Right lobe of liver (tissue), 6 donors: ENCODE measurements at regions not wholly inside any gene's neighbourhood (a gene's known extent, or its start where the extent isn't known, plus 50 kb on each side); places are given as distances from the start of the nearest gene placed in this dataset.
"Not testable (repeated sequence)": the region's sequence is repeated elsewhere in the genome, so short reads cannot be mapped to it uniquely, and the experiment has no call there.

Experiments used
- ATAC-seq, 4 donors: fragments of 200-7000 bp; cut with Tn5 transposase; one replicate each; pipeline ENCODE4 v1.9.1; 2020; ENCODE audit warnings: mild to moderate bottlenecking in 4 of 4, moderate library complexity in 4 of 4
- DNase-seq, 3 donors: peaks; one replicate each; pipeline ENCODE4 v3.0.0-alpha.2; 2020
- H3K27ac ChIP-seq, 3 donors: fragments of 200-600 bp; one replicate each; pipeline ENCODE4 v1.8.0; 2022
- H3K27me3 ChIP-seq, 2 donors: fragments of 200-600 bp; one replicate each; pipeline ENCODE4 v1.8.0; 2022
- H3K36me3 ChIP-seq, 4 donors: fragments of 200-600 bp; sonication (generic) in 1 of 4; one replicate each; pipeline versions ENCODE4 v1.5.1 to v1.8.0; 2017 to 2022; ENCODE audit warnings: control low read depth in 1 of 4
- H3K4me1 ChIP-seq, 4 donors: fragments of 200-600 bp; sonication (generic) in 1 of 4; one replicate each; pipeline versions ENCODE4 v1.5.1 to v1.8.0; 2017 to 2022; ENCODE audit warnings: control low read depth in 1 of 4
- H3K4me3 ChIP-seq, 3 donors: fragments of 200-600 bp; one replicate each; pipeline ENCODE4 v1.8.0; 2022
- H3K9me3 ChIP-seq, 4 donors: fragments of 200-600 bp; sonication (generic) in 1 of 4; one replicate each; pipeline versions ENCODE4 v1.5.1 to v1.8.0; 2017 to 2022; ENCODE audit warnings: control low read depth in 1 of 4
- POLR2A ChIP-seq: fragments of 450-650 bp; IDR thresholded peaks from one replicate; pipeline ENCODE4 v1.6.1; 2017; ENCODE audit warnings: antibody characterized with exemption, mild to moderate bottlenecking
- WGBS: methylation state at CpG from one replicate; pipeline ENCODE4 v1.1.6; 2018; ENCODE audit warnings: low coverage, low lambda C conversion rate; ENCODE audit not compliant: insufficient coverage; ENCODE audit errors: missing lambda C conversion rate; 5-methylcytosine and 5-hydroxymethylcytosine counted together
- intact Hi-C, 2 donors: fragments of 100-400 bp; cut with DNase I; formaldehyde crosslinking; loops; one replicate each; pipeline versions ENCODE4 v1.11.2 to v1.14.1; 2022
- TF ChIP-seq, protein P1 (sequence below), 4 donors: fragments of 200-600 bp in 3 of 4; fragments of 450-650 bp in 1 of 4; IDR thresholded peaks; one replicate each; pipeline versions ENCODE4 v1.5.1 to v1.8.0; 2016 to 2022; ENCODE audit warnings: antibody characterized with exemption in 4 of 4, mild to moderate bottlenecking in 2 of 4
- donor health status: DM: no; HTN: yes; CAD: no.
- donor health status: DM: no; HTN: no; CAD: no.
- donor health status: DM: no; HTN: no; CAD: no.
- donor health status: DM: no; HTN: yes; CAD: no.
- donor health status: DM: no; HTN: yes; CAD: no.

DNA sequence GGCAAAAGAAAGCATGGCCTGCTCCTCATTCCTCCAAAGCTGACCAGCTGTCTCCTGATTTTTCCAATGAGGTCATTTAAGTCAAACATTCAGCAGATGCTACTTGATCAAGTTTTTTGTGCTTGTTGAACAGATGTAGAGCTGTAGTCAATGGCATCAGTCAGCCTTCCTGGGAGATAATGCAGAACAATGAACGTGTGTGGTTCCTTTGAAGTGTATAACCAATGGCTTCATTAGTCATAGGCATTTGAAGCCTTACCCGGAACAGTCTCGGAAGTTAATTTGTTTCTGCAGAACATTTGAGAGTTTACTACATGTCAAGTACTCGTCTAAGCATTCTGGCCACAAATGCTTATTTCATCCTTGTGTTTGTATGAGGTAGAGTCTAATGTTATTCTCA, 227.1 kb downstream of the ADRA2A start:
- Histone ChIP-seq H3K27ac (no peak overlapping the region), H3K36me3 (no peaks in the 10 kb centered on the region), H3K4me3 (no peak overlapping the region), H3K4me1 (no peaks in the 10 kb centered on the region), H3K9me3 (no peaks in the 10 kb centered on the region), H3K27me3 (no peaks in the 10 kb centered on the region)
- no peak for ATAC-seq
- intact Hi-C loops = no loop called here
- no peak for DNase-seq
- WGBS = 49% methylated on average over 4 of the region's 4 CpGs
- TF ChIP-seq POLR2A = no peak
- TF ChIP-seq, protein P1, sequence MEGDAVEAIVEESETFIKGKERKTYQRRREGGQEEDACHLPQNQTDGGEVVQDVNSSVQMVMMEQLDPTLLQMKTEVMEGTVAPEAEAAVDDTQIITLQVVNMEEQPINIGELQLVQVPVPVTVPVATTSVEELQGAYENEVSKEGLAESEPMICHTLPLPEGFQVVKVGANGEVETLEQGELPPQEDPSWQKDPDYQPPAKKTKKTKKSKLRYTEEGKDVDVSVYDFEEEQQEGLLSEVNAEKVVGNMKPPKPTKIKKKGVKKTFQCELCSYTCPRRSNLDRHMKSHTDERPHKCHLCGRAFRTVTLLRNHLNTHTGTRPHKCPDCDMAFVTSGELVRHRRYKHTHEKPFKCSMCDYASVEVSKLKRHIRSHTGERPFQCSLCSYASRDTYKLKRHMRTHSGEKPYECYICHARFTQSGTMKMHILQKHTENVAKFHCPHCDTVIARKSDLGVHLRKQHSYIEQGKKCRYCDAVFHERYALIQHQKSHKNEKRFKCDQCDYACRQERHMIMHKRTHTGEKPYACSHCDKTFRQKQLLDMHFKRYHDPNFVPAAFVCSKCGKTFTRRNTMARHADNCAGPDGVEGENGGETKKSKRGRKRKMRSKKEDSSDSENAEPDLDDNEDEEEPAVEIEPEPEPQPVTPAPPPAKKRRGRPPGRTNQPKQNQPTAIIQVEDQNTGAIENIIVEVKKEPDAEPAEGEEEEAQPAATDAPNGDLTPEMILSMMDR (IDR thresholded peaks at IDR 0.05) = no peak

DNA sequence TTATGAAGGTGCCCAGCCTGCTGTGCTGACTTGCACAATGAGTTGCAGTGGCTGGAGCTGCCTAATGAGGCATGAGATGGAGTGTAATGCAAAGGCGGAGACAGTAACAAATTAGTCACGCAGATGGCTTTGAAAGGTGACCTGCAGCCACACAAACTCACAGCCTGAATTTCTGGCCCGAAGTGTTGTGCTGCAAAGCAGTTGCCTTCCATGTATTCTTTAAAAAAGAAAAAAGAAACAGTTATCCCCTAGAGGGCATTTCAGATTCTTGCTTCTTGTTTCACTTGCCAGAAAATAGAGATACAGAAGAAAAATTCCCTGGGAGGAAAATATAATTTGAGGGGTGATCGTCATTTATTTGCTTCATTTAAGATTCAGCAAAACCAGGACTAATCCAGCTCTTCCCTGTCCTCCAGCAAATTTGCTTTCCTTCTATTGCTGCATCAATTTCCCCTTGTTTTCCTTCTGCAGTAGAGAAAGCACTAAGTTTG, 239.9 kb downstream of the ADRA2A start:
- Histone ChIP-seq H3K9me3 (no peaks in the 10 kb centered on the region), H3K36me3 (no peaks in the 10 kb centered on the region), H3K27me3 (no peaks in the 10 kb centered on the region), H3K4me3 (no peak overlapping the region), H3K27ac (no peak overlapping the region), H3K4me1 (no peaks in the 10 kb centered on the region)
- intact Hi-C loops = no loop called here
- no peak for TF ChIP-seq POLR2A
- TF ChIP-seq, protein P1 (IDR thresholded peaks at IDR 0.05) = no peak
- ATAC-seq = no peak
- 58% methylated on average over 3 of the region's 4 CpGs for WGBS
- DNase-seq = no peak

DNA sequence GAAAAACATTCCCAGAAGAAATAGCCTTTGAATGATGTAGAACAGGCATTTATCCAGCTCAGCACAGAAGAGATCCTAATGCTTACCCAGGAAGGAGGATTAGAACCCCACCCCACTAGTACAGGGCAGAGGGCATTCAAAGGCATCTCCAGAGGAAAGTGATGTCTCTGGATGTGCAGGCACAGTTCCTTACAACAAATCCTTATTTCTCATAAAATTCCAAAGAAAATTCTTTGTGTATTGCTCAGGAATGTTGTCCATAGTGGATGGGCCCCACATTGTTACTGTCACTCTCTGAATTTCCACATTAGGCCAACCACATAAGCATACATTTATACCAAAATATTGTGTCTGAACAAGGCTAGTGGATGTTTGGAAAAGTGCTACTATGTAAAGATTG, 243.0 kb downstream of the ADRA2A start:
- no peaks in the 10 kb centered on the region for H3K9me3 ChIP-seq
- intact Hi-C loops = no loop called here
- no peak overlapping the region for H3K4me3 ChIP-seq
- DNase-seq (no peak), ATAC-seq (no peak)
- TF ChIP-seq, protein P1 (IDR thresholded peaks at IDR 0.05) = no peak
- no peak for TF ChIP-seq POLR2A
- H3K4me1 ChIP-seq = no peaks in the 10 kb centered on the region
- no peaks in the 10 kb centered on the region for H3K36me3 ChIP-seq
- no peaks in the 10 kb centered on the region for H3K27me3 ChIP-seq
- H3K27ac ChIP-seq = no peak overlapping the region

DNA sequence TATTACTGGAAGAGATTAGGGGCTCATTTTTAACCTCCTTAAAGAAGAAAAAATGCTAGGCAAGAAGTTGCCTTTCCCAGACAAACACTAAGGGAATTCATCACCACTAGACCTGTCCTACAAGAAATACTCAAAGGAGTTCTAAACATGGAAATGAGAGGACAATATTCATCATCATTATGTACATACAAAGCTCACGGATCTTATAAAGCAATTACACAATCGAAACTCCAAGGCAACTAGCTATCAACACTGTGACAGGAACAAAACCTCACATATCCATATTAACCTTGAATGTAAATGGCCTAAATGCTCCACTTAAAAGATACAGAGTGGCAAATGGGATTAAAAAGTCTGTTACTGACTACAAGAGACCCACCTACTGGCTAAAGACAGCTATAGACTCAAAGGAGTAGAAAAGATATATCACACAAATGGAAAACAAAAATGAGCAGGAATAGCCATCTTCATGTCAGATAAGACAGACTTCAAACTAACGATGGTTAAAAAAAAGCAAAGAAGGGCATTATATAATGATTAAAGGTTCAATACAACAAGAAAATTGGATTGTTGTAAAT, 246.6 kb downstream of the ADRA2A start:
- ATAC-seq (no peak), DNase-seq (no peak)
- Histone ChIP-seq H3K27me3 (no peaks in the 10 kb centered on the region), H3K4me1 (no peaks in the 10 kb centered on the region), H3K4me3 (no peak overlapping the region), H3K36me3 (no peaks in the 10 kb centered on the region), H3K27ac (no peak overlapping the region), H3K9me3 (no peaks in the 10 kb centered on the region)
- intact Hi-C loops = no loop called here
- TF ChIP-seq POLR2A = no peak
- TF ChIP-seq, protein P1 (IDR thresholded peaks at IDR 0.05) = no peak
- WGBS = 46% methylated on average over 3 of the region's 3 CpGs

DNA sequence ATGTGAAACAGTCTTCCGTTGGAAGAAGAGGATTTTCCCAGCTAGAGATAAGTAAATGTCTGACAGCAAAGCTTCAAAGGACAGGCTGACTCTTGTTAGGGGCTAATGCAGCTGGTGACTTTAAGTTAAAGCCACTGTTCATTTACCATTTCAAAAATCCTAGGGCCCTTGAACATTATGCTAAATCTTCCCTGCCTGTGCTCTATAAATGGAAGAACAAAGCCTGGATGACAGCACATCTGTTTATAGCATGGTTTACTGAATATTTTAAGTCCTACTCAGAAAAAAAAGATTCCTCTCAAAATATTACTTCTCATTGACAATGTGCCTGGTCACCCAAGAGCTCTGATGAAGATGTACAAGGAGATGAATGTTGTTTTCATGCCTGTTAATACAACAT, 255.3 kb downstream of the ADRA2A start:
- ATAC-seq, H3K27me3 ChIP-seq, H3K27ac ChIP-seq, H3K9me3 ChIP-seq, intact Hi-C loops, H3K4me3 ChIP-seq, DNase-seq, H3K4me1 ChIP-seq, H3K36me3 ChIP-seq: not testable (repeated sequence)
- 35% methylated on average over 1 of the region's 1 CpG for WGBS
